Fibroblast of lung (primary cell): ENCODE measurements at regions not wholly inside any gene's neighbourhood (a gene's known extent, or its start where the extent isn't known, plus 50 kb on each side); places are given as distances from the start of the nearest gene placed in this dataset.

Source experiments
- EZH2 ChIP-seq: IDR thresholded peaks from 2 replicates; pipeline ENCODE4 v1.5.1; 2012; ENCODE audit warnings: low read length, control low read depth, mild to moderate bottlenecking; ENCODE audit errors: missing control alignments
- TF ChIP-seq, protein P1 (sequence below), 2 donors: IDR thresholded peaks in 1 of 2; conservative IDR thresholded peaks in 1 of 2; 1 replicate in 1 of 2; 2 replicates in 1 of 2; pipeline ENCODE4 v1.5.1; 2011 to 2012; ENCODE audit warnings: low read length in 2 of 2, control low read depth in 1 of 2, inconsistent platforms in 1 of 2, low read depth in 1 of 2, mild to moderate bottlenecking in 1 of 2

DNA sequence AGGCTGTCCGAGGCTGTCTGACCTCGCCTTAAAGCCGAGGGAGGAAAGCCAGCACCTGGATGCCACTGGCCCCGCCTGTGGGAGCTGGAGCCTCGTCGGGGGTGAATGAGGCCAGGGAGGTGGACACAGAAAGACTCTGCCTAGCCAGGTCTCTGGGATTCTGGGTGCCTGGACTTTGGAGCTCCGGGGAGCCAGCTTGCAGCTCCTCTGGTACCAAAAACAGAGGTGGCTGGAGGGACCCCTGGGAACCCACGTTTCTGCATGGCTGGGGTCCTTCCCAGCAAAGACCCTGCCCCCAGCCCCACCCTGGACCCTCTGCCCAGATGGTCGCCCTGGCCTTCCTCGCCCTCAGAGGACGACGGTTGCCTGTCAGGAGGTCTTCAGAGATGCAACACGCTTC lies 239.7 kb downstream of the BRD1 start:
- TF ChIP-seq, protein P1, sequence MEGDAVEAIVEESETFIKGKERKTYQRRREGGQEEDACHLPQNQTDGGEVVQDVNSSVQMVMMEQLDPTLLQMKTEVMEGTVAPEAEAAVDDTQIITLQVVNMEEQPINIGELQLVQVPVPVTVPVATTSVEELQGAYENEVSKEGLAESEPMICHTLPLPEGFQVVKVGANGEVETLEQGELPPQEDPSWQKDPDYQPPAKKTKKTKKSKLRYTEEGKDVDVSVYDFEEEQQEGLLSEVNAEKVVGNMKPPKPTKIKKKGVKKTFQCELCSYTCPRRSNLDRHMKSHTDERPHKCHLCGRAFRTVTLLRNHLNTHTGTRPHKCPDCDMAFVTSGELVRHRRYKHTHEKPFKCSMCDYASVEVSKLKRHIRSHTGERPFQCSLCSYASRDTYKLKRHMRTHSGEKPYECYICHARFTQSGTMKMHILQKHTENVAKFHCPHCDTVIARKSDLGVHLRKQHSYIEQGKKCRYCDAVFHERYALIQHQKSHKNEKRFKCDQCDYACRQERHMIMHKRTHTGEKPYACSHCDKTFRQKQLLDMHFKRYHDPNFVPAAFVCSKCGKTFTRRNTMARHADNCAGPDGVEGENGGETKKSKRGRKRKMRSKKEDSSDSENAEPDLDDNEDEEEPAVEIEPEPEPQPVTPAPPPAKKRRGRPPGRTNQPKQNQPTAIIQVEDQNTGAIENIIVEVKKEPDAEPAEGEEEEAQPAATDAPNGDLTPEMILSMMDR (conservative IDR thresholded peaks at IDR 0.05 in 1 of 2, IDR thresholded peaks at IDR 0.05 in 1 of 2; ENCODE audit: low read depth in 1 of 2, low read length in 2 of 2): no peak
- no peak for TF ChIP-seq EZH2
